ENCODE measurements at regions not wholly inside any gene's neighbourhood (a gene's known extent, or its start where the extent isn't known, plus 50 kb on each side); places are given as distances from the start of the nearest gene placed in this dataset.
A peak's percentile ranks its signal among the peaks of the same experiment; 100 is the strongest.

DNA sequence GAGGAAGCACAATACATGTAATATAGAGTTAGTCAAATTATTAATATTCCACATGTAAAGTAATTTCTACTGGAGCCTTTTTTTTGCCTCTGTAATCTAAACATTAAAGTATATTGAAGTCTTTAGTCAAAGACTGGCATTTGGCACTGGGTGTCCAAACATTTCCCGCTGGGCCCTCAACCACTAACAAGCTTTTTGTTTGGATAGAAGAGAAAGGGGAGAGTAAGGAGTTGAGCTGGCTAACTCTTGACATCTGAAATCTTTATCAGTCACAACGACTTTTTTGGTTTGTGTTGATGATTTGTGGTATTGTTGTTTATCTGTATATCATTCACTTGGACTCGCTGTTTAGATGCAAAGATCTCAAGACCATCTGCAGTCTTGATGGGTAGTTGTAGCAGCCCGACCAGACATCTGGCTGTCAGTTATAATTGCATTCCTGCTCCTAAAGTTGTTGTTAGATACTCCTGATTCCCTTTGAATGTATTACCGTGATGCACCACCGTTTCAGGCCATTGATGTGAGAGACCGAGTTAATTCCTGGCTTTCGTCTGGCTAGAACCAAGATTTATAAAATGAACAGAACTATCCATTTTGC, 379.6 kb downstream of the MTX2 start:
- H3K27ac ChIP-seq, result no peak overlapping the region
- H3K9me3 ChIP-seq, result no peaks in the 10 kb centered on the region
- ATAC-seq (ENCODE audit: insufficient number of reproducible peaks, low FRiP score, low read depth), result no peak
- no peak overlapping the region for H3K4me3 ChIP-seq
- TF ChIP-seq, protein P1, sequence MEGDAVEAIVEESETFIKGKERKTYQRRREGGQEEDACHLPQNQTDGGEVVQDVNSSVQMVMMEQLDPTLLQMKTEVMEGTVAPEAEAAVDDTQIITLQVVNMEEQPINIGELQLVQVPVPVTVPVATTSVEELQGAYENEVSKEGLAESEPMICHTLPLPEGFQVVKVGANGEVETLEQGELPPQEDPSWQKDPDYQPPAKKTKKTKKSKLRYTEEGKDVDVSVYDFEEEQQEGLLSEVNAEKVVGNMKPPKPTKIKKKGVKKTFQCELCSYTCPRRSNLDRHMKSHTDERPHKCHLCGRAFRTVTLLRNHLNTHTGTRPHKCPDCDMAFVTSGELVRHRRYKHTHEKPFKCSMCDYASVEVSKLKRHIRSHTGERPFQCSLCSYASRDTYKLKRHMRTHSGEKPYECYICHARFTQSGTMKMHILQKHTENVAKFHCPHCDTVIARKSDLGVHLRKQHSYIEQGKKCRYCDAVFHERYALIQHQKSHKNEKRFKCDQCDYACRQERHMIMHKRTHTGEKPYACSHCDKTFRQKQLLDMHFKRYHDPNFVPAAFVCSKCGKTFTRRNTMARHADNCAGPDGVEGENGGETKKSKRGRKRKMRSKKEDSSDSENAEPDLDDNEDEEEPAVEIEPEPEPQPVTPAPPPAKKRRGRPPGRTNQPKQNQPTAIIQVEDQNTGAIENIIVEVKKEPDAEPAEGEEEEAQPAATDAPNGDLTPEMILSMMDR (IDR thresholded peaks at IDR 0.05), result no peak
- no peak for DNase-seq (ENCODE audit: low spot score)
- no peaks in the 10 kb centered on the region for H3K36me3 ChIP-seq
- H3K27me3 ChIP-seq (replicated peaks; ENCODE audit: insufficient read depth), result no peaks in the 10 kb centered on the region
- no peaks in the 10 kb centered on the region for H3K4me1 ChIP-seq (ENCODE audit: control insufficient read depth in 1 of 2, low read depth in 2 of 2)

DNA sequence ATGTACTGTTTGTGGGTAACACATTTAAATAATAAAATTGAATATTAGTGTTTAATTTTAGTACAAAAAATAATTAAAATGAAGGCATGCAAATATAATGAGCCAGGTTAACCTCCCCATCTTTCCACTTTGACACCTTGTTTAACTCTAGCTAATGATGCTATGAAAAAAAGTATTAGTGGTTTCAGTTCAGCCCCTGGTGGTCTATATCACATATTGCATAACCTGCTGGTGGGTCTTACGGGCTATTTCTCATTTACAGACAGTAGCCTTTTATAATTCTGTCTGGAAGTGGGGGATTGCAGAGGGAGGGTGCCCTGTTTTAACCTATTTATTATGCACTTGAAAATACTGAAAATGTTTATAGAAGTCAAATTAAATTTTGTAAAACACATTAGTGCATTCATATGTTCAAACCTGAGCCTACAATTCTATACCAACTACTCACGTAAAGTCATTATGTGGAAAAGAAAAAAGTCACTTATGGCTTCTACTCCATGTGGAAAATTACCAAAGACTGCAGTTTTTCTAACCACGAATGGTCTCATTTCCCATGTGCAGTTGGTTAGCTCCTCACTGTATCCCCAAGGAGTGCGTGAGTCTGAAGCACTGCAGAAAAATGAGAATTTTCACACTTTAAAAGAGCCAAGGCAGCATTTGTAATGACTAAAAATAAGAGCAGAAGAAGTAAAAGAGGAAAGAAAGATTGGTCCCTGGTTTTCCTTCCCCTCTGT, 381.0 kb downstream of the MTX2 start:
- no peaks in the 10 kb centered on the region for H3K4me1 ChIP-seq (ENCODE audit: control insufficient read depth in 1 of 2, low read depth in 2 of 2)

DNA sequence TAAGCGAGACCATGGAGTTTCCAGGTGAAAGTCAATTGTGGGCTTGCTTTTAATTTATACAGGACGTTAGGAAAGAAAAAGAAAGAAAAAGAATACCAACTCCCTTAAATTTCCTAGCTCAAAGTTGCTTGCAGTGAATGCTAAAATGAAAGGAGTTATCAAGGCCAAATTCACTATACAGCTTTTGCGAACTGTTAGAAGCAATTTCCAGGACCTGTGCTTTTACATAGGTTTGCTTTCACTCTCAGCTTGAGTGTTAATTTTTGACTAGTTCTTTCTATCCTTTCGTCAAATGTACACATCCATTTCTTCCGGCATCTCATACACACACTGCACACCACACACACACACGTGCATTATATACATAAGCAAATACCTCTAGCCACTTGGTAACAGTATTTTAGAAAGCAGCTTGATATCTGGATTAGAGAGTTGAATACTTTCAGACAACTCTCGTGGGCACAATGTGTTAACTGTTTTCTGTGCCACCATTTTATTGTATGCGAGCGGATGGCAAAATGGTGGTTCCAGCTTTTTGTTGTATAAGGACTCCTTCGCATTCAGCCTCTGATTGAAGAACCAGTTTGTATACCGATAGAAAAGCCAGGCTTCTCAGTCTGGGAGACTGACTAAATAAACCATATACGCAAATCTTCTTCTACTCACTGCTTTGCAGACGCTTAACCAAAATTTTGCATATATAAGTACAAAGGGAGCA, 381.8 kb downstream of the MTX2 start:
- Histone ChIP-seq H3K4me1 (ENCODE audit: control insufficient read depth in 1 of 2, low read depth in 2 of 2) (no peaks in the 10 kb centered on the region), H3K9me3 (no peaks in the 10 kb centered on the region), H3K36me3 (no peaks in the 10 kb centered on the region), H3K4me3 (no peak overlapping the region), H3K27ac (no peak overlapping the region), H3K27me3 (replicated peaks; ENCODE audit: insufficient read depth) (no peaks in the 10 kb centered on the region)
- DNase-seq (ENCODE audit: low spot score) (no peak), ATAC-seq (ENCODE audit: insufficient number of reproducible peaks, low FRiP score, low read depth) (no peak)
- TF ChIP-seq, protein P1 (IDR thresholded peaks at IDR 0.05), result no peak

More for the DNA sequence above, 381.0 kb downstream of the MTX2 start:
- DNase-seq (ENCODE audit: low spot score) (no peak), ATAC-seq (ENCODE audit: insufficient number of reproducible peaks, low FRiP score, low read depth) (no peak)
- H3K27ac ChIP-seq, result no peak overlapping the region
- no peaks in the 10 kb centered on the region for H3K27me3 ChIP-seq (replicated peaks; ENCODE audit: insufficient read depth)
- H3K4me3 ChIP-seq, result no peak overlapping the region
- TF ChIP-seq, protein P1 (IDR thresholded peaks at IDR 0.05), result no peak
- no peaks in the 10 kb centered on the region for H3K36me3 ChIP-seq
- H3K9me3 ChIP-seq, result no peaks in the 10 kb centered on the region

DNA sequence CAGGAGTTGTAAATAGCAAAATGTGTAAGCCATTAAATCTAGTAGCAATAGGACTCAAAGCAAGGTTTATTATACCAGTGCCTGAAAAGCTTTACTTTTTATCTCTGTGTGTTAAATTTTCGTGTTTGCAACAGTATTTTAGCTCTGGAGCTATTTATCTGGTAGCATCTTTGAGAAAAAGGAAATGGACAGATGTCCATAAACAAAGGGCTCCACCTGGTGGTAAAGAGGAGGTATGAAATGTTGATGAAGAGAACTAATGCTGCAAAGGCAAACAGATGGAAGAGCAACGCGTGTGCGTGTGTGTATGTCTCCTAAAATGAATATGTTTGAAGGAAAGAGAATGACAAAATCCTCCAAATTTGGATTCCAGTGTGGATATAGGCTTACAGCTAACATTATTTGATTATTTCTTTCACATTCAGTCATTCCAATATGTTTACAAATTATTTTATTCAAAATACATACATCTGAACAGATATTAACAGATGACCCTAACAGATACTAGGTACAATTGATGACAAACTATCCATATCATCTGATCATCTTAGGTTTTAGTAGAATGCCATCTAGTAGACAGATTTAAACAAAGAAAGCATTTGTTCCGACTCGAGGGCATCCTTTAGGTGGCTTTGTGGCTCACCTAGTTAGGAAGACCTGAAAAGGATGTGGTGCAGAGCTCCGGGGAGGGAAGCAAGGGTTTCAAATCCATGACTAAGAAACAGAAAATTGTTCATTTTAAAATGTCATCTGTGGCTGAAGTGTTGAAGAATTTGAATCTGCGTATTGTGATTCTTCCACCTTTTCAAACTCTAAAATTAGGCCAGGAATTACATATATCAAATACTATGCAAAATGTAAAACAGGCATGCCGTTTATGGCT, 383.3 kb downstream of the MTX2 start:
- Histone ChIP-seq H3K27me3 (replicated peaks; ENCODE audit: insufficient read depth) (no peaks in the 10 kb centered on the region), H3K36me3 (no peaks in the 10 kb centered on the region), H3K4me3 (no peak overlapping the region), H3K9me3 (no peaks in the 10 kb centered on the region), H3K4me1 (ENCODE audit: control insufficient read depth in 1 of 2, low read depth in 2 of 2) (no peaks in the 10 kb centered on the region), H3K27ac (no peak overlapping the region)
- TF ChIP-seq, protein P1 (IDR thresholded peaks at IDR 0.05), result peak; percentile 69
- DNase-seq (ENCODE audit: low spot score) (no peak), ATAC-seq (ENCODE audit: insufficient number of reproducible peaks, low FRiP score, low read depth) (peak; percentile 68)

Data from thoracic aorta (tissue), 2 donors.